HFFc6 (cell line): ENCODE measurements at regions not wholly inside any gene's neighbourhood (a gene's known extent, or its start where the extent isn't known, plus 50 kb on each side); places are given as distances from the start of the nearest gene placed in this dataset.

Source experiments
- DNase-seq: peaks from one replicate; pipeline ENCODE4 v3.0.0-alpha.2; 2018
- H3K27ac Mint-ChIP-seq: 2 replicates; pipeline ENCODE4 v1.8.0; 2020; ENCODE audit warnings: mild to moderate bottlenecking, mixed read lengths
- H3K27me3 Mint-ChIP-seq: 2 replicates; pipeline ENCODE4 v1.8.0; 2021; ENCODE audit warnings: mild to moderate bottlenecking, moderate library complexity, mixed read lengths; ENCODE audit not compliant: insufficient read depth
- H3K36me3 Mint-ChIP-seq: 2 replicates; pipeline ENCODE4 v1.8.0; 2021; ENCODE audit warnings: low read depth, mixed read lengths
- H3K4me1 Mint-ChIP-seq: 2 replicates; pipeline ENCODE4 v1.8.0; 2020; ENCODE audit warnings: low read depth, mixed read lengths
- H3K4me3 Mint-ChIP-seq: 2 replicates; pipeline ENCODE4 v1.8.0; 2020; ENCODE audit warnings: mild to moderate bottlenecking, moderate library complexity, mixed read lengths
- H3K9me3 Mint-ChIP-seq: 2 replicates; pipeline ENCODE4 v1.8.0; 2020; ENCODE audit warnings: mild to moderate bottlenecking, mixed read lengths
- TF ChIP-seq, protein P1 (sequence below): fragments of 200-600 bp; sonication (generic); IDR thresholded peaks from 2 replicates; pipeline ENCODE4 v1.5.0; 2021; ENCODE audit warnings: antibody characterized with exemption, mild to moderate bottlenecking

DNA sequence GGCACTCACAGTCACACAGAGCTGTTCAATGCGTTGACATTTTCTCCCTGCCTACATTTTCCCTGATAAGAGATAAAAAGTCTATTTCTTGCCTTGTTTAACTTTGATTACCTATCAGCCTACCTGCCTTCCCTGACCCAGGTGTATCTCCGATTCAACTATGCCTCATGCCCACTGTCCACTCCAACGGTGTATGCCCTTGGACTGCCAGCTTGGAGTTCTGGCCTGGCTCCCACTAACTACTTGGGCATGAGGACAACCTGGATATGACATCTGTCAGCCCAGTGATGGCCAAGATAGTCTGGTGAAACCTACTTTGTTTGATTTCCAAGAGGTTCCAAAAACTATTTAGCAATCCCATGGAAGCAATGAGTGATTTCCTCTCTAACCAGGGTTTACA lies 93.0 kb upstream of the PELI2 start:
- no peak overlapping the region for H3K4me3 Mint-ChIP-seq
- H3K27me3 Mint-ChIP-seq, result peaks cover 3% of the 10 kb centered on the region; the same call in 1 of the 2 replicates
- TF ChIP-seq, protein P1, sequence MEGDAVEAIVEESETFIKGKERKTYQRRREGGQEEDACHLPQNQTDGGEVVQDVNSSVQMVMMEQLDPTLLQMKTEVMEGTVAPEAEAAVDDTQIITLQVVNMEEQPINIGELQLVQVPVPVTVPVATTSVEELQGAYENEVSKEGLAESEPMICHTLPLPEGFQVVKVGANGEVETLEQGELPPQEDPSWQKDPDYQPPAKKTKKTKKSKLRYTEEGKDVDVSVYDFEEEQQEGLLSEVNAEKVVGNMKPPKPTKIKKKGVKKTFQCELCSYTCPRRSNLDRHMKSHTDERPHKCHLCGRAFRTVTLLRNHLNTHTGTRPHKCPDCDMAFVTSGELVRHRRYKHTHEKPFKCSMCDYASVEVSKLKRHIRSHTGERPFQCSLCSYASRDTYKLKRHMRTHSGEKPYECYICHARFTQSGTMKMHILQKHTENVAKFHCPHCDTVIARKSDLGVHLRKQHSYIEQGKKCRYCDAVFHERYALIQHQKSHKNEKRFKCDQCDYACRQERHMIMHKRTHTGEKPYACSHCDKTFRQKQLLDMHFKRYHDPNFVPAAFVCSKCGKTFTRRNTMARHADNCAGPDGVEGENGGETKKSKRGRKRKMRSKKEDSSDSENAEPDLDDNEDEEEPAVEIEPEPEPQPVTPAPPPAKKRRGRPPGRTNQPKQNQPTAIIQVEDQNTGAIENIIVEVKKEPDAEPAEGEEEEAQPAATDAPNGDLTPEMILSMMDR, result no peak
- H3K27ac Mint-ChIP-seq, result no peak overlapping the region
- no peaks in the 10 kb centered on the region for H3K9me3 Mint-ChIP-seq
- no peaks in the 10 kb centered on the region for H3K4me1 Mint-ChIP-seq
- H3K36me3 Mint-ChIP-seq, result no peaks in the 10 kb centered on the region
- no peak for DNase-seq

DNA sequence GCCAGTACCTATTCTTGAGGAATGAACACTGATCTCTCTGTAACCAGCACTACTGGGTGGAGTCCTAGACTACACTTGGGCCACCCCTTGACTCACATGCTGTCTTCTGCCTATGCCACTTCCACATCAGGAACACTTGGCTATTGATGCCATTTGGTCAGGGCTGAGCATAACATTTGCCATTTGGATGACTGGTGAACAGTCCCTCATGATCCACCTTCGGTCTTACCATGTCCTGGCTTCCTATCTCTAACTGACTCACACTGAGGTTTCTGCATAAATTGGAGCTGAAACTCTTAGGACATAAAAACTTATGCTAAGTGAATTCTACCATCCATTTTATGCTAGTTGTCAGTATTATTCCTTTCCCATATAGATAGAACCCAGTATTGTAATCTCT lies 91.7 kb upstream of the PELI2 start:
- Mint-ChIP-seq H3K27me3 (peaks cover 3% of the 10 kb centered on the region; the same call in 1 of the 2 replicates), H3K36me3 (no peaks in the 10 kb centered on the region), H3K4me1 (no peaks in the 10 kb centered on the region), H3K4me3 (no peak overlapping the region), H3K9me3 (no peaks in the 10 kb centered on the region), H3K27ac (no peak overlapping the region)
- TF ChIP-seq, protein P1, result no peak
- DNase-seq, result no peak

DNA sequence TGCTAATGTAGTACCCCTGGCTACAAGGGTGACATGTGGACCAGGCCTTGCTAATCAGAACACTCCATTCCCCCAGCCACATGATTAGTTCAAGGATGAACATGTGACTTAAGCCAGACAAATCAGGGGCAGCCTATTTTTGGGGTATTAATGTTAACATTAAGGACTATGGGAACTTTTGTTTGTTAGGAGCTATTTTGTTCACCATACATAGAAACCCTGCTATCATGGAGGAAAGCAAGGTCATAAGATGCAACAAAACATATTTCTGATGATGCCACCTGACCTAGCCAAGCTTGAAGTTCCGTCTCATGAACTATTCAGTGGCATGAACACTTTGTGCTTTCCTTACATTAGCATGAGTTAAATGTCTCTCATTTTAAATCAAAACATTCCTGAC lies 90.8 kb upstream of the PELI2 start:
- no peak overlapping the region for H3K4me3 Mint-ChIP-seq
- H3K27me3 Mint-ChIP-seq, result peaks cover 3% of the 10 kb centered on the region; the same call in 1 of the 2 replicates
- no peak for DNase-seq
- H3K36me3 Mint-ChIP-seq, result no peaks in the 10 kb centered on the region
- H3K27ac Mint-ChIP-seq, result no peak overlapping the region
- no peaks in the 10 kb centered on the region for H3K9me3 Mint-ChIP-seq
- TF ChIP-seq, protein P1, result no peak
- H3K4me1 Mint-ChIP-seq, result no peaks in the 10 kb centered on the region

DNA sequence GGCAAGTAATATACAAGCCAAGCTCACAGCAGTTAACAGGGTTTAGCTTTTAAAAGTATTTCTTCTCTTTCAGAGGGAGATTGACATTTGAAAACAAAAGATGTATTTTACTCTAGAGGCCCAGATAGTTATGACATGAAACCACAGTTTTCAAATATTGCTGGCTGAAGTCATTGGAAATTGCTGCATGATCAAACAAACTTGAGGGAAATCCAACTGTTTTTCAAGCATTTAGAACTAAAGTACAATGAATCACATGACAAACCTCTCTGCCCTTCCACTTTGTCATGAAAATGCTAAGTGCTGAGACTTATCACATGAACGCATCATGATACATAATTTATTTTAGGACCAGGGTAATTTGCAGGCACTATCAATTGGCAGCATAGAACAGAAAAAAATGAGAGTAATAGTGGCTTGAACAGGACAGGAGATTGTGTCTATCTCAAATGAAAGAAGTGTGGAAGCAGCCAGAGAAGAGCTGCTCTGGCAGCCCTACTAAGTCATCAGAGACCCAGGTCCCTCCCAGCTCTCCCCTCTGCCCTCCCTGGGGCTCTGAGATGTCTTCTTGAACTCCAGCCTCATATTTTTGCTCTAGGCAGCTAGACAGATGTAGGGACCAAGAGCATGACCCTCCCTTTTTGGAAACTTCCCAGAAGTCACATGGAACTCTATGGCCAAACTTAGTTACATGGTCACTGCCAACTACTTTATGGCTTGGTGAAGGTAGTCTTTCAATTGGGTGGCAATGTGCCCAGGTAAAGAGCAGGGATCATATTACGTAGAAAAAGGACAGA lies 90.1 kb upstream of the PELI2 start:
- TF ChIP-seq, protein P1, result no peak
- peaks cover 3% of the 10 kb centered on the region; the same call in 1 of the 2 replicates for H3K27me3 Mint-ChIP-seq
- no peak for DNase-seq
- no peak overlapping the region for H3K4me3 Mint-ChIP-seq
- no peaks in the 10 kb centered on the region for H3K36me3 Mint-ChIP-seq
- no peaks in the 10 kb centered on the region for H3K4me1 Mint-ChIP-seq
- no peaks in the 10 kb centered on the region for H3K9me3 Mint-ChIP-seq
- no peak overlapping the region for H3K27ac Mint-ChIP-seq

DNA sequence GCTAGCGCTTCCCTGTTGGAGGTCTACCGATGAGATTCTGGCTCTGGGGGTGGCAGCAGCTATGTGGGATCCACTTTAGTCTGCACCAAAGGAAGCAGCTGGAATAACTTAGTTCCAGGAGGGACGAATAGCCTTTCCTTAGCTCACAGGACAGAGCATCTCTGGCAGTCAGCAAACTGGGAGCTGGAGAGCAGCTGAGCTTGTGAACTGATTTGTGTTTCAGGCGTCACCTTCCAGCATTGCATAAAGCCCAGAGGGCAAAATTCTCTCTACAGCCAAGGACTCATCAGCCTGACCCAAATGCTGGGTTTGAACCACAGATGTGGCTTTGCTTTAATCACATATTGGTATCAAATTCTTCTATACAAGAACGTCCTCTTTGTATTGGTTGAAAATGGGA lies 81.9 kb upstream of the PELI2 start:
- Mint-ChIP-seq H3K36me3 (no peaks in the 10 kb centered on the region), H3K9me3 (no peaks in the 10 kb centered on the region), H3K4me3 (no peak overlapping the region), H3K4me1 (no peaks in the 10 kb centered on the region), H3K27ac (no peak overlapping the region), H3K27me3 (peaks cover 4% of the 10 kb centered on the region; the same call in 1 of the 2 replicates)
- TF ChIP-seq, protein P1, result no peak
- no peak for DNase-seq
